CD4-positive, alpha-beta T cell treated with Interleukin-6 at 100 ng/mL for 8 hours (primary cell): ENCODE measurements at regions not wholly inside any gene's neighbourhood (a gene's known extent, or its start where the extent isn't known, plus 50 kb on each side); places are given as distances from the start of the nearest gene placed in this dataset.
"Not testable (repeated sequence)": the region's sequence is repeated elsewhere in the genome, so short reads cannot be mapped to it uniquely, and the experiment has no call there.

Source experiments
- DNase-seq: peaks from one replicate; pipeline ENCODE4 v3.0.0-alpha.2; 2020; ENCODE audit warnings: mixed read lengths, low spot score

DNA sequence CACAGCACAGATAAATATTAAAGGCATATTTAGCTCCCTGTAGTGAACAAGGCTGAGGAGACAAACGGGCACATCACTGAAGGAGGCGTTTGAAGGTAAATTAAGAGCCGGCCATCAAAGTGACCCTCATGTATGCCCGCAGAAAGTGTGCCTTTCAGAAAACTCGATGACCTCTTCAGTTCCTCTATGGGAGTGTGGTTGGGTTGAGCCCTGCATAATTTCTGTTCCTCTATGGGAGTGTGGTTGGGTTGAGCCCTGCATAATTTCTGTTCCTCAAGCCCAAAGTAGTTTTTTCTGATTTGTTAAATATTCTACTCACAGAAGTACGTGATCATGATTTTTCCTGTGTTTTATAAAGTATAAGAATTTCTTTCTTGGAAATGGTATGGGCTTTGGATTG lies 568.5 kb downstream of the TSN start:
- no peak for DNase-seq

GRCh38 chr2:122326471-122326870 lies 571.0 kb downstream of the TSN start:
- no peak for DNase-seq

DNA sequence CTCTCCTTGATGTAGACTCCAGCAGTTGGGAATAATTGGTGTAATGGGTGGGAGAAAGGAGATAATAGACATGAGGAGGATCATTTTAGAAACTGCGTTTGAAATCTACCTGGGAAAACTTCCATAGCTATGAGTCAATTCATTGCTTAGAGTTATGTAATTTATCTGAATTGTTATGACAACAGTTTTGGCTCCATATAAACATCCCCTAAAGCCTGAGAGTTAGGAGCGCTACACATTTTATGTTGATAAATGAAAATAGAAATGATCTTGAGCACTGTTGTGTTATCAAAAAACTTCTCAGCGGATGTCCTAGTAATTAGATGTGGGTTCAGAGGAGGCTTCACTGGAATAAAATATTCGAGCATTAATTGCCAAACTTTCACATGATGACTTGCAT lies 573.4 kb downstream of the TSN start:
- no peak for DNase-seq

DNA sequence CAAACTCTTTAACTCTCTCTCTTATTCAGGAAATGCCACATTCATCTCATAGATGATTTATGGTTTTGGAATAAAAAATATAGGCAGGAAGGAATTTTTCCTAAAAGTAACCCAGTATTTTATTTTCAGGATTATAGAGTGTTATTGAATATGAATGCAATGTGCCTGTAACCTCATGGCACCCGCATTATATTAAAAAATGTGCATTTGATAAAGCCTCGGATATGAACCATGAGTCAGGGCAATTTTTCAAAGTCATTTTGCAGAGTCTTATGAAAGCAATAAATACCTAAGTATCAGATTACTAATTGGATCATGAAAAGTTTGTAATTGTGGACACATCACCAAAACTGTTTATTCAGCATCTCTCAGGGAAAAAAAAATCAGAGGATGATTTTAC lies 573.8 kb downstream of the TSN start:
- no peak for DNase-seq

DNA sequence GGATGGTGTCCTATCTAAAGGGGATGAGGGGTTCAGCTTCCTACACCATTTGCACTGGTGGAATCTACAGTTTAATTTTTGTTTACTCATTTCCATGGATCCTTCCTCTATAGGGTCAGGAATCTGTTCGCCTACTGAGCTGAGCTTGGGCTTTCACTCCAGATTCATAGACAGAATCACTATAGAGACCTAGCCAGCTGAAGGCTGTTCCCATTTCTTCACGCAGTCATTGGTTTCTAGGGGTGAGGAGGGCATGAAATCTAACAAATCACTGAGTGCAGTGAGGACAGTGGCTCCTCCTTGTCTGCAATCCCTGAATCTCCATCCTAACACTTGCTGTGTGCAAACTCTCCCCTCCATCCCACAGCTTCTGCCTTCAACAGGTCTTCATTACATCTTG lies 578.5 kb downstream of the TSN start:
- DNase-seq, result no peak

DNA sequence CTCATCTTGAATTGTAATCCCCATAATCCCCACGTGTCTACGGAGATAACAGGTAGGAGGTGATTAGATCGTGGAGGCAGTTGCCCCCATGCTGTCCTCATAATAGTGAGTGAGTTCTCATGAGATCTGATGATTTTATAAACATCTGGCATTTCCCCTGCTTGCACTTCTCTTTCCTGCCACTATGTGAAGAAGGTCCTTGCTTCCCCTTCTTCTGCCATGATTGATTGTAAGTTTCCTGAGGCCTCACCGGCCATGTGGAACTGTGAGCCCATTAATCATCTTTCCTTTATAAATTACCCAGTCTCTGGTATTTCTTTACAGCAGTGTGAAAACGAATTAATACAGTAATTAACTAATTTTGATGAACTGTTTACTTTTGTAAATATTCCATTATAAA lies 582.5 kb downstream of the TSN start:
- no peak for DNase-seq

- DNase-seq, result no peak
These were observed 584.8 kb downstream of the TSN start for GRCh38 chr2:122340246-122340645.

GRCh38 chr2:122341007-122341406 lies 585.6 kb downstream of the TSN start:
- no peak for DNase-seq

GRCh38 chr2:122352151-122352550 lies 596.7 kb downstream of the TSN start:
- DNase-seq, result not testable (repeated sequence)

- no peak for DNase-seq
These were observed 602.5 kb downstream of the TSN start for GRCh38 chr2:122357998-122358397.

- DNase-seq, result no peak
These were observed 603.3 kb downstream of the TSN start for GRCh38 chr2:122358729-122359128.

DNA sequence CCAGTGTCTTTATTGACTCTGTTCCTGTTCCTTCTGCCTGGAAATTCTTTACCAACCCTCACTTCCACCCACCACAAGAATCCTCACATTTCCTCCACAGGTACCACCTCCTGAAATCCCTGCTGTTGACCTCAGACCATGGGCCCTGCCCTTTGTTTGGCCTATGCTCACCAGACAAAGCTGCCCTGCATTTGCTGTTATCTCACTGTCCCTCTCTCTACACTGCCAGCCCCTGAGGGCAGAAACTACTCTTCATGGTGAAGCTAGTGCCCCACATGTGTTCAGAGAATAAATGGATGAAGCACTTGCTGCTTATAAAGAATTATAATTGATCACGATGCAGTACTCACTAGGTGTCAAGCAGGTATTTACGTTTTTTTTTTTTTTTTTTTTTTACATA lies 608.4 kb downstream of the TSN start:
- no peak for DNase-seq

DNA sequence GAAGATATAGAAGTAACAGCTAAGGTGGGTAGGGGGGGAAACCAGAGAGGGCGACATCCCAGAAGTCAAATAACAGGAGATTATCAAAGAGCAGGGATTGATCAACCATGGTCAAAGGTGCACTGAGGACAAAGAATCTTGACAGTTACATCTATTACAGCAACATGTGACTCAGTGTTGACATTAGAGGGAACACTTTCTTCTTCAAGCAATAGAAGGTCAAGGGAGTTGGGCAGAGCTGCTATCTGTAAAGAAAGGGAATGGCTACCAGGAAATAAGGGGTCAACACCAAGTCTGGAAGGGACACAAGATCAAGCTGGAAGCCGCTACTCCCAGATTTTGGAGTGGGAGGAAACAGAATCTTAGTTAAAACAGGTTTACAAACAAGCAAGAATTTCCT lies 611.0 kb downstream of the TSN start:
- DNase-seq, result no peak

- no peak for DNase-seq
These were observed 611.7 kb downstream of the TSN start for GRCh38 chr2:122366969-122367645.

- DNase-seq, result no peak
These were observed 612.2 kb downstream of the TSN start for GRCh38 chr2:122367646-122368010.

DNA sequence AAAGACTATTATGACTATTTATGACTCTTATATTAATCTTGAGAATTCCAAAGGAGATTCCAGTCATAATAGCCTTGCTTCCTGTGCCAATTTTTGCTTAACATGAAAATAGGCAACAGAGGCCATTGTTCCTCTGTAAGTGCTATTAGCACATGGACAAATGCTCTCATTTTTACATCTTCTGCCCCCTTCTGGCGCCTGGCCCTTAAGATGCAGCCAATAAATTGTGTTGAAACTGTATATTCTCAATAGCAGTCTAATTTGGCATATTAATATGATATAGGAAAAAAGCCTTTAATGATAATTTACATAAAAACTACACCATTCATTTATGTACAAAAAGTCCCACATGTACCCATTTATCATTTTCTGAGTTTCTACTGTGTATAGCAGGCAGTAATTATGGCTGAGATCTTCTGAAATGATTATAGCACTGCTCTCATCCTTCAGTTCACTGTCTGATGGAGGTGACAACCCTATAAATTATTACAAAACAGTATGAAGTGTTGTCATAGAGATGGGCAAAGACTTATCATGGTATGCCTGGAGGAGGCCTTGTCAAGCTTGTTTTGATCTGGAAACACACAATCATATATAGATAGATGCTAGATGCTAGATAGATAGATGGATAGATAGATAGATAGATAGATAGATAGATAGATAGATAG lies 613.3 kb downstream of the TSN start:
- DNase-seq, result no peak

DNA sequence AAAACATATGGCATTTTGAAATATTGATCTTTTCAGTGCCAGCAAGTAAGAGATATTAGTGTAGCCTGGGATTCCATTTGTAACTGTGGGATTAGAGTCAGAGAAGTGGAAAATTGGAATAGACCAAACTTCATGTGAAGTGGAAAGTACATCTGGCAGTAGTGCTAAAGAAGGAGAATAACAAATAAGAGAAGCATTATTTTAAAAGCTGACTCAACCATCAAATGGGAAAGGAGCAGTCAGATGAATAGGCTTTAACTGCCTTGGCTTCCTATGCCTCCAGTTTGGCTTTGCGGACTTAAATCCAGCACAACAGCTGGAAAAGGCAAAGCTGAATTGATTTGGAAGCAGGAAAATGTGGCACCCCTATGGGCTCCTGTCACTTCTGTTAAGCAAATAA lies 623.1 kb downstream of the TSN start:
- no peak for DNase-seq

DNA sequence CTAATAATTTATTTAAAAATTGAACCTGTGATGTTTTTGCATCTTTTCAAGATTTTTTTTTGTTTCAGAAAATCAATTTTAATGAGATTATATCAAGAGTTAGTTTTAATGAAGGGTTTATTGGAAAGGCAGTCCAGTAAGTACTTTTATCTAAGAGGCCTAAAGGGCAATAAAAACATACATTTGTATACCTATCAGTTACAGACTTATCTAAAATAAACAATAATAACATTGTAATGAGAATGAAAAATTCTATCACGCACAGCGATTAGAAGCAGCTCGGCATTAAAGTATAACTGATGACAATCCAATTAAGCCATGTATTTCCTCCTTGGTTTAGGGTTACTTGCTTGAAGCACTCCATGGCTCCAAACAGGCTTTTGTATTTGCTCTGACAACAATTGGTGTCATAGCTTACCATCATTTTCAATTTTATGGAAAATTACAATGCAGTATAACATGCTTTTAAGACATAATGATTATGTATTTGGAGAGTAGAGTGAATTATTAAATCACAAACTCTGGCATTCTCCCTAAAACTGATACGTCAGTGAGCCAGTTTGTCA lies 629.4 kb downstream of the TSN start:
- DNase-seq, result no peak

DNA sequence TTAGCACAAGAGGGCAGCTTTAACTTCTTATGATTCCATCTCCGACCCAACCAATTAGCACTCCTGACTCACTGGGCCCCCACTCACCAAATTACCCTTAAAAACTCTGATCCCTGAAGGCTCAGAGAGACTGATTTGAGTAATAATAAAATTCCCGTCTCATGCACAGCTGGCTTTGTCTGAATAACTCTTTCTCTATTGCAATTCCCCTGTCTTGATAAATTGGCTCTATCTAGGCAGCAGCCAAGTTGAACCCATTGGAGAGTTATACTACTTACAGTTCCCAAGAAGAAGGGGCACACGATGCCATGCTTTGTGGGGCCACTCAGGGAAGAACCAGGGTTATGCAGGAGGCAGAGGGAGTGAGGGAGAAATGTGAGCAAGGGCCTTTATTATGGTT lies 632.8 kb downstream of the TSN start:
- no peak for DNase-seq

DNA sequence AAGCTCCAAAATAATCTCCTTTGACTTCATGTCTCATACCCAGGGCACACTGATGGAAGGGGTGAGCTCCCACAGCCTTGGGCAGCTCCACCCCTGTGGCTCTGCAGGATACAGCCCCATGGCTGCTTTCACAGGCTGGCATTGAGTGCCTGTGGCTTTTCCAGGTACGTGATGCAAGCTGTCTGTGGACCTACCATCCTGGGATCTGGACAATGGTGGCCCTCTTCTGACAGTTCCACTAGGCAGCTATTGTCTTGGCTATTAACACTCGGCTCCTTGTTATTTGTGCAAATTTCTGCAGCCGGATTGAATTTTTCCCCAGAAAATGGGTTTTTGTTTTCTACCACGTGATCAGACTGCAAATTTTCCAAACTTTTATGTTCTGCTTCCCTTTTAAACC lies 634.2 kb downstream of the TSN start:
- no peak for DNase-seq

- DNase-seq, result no peak
These were observed 635.0 kb downstream of the TSN start for GRCh38 chr2:122390406-122390805.

- DNase-seq, result no peak
These were observed 636.3 kb downstream of the TSN start for GRCh38 chr2:122391726-122392125.

- no peak for DNase-seq
These were observed 640.2 kb downstream of the TSN start for GRCh38 chr2:122395687-122396086.

- DNase-seq, result no peak
These were observed 655.8 kb downstream of the TSN start for GRCh38 chr2:122411231-122411630.
